ENCODE measurements at regions not wholly inside any gene's neighbourhood (a gene's known extent, or its start where the extent isn't known, plus 50 kb on each side); places are given as distances from the start of the nearest gene placed in this dataset.

GRCh38 chr3:147941969-147942368 lies 532.8 kb downstream of the ZIC1 start:
- no peak for DNase-seq

DNA sequence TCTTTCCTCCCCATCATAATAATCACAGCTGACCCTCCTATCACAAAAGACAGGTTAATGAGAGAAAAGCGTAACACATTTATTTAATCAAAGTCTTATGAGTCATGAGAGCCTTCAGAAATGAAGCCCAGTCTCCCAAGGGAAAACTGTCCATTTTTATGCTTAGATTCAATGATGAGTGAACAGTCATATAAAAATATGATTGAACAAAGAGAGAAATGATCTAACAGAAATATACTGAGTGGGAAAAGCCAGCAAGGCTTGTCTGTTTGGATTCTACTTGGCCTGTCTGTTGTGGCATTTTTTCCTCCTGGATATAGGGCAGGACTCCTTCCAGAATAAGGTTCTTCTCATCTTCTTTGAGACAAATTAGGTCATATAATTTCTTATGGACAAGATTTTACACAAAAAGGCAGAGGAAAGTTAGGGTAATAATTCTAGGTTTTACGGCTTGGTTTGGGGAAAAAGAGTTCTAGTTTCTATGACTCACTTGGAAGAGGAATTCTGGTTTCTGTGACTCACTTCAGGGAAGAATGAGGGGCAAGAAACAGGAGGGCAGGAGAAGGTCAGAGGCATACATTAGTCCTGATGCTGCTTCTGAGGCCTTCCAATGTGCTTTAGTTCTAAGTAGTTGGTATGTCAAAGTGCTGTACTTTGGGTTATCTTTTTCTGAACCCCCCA lies 534.2 kb downstream of the ZIC1 start:
- no peak for DNase-seq

DNA sequence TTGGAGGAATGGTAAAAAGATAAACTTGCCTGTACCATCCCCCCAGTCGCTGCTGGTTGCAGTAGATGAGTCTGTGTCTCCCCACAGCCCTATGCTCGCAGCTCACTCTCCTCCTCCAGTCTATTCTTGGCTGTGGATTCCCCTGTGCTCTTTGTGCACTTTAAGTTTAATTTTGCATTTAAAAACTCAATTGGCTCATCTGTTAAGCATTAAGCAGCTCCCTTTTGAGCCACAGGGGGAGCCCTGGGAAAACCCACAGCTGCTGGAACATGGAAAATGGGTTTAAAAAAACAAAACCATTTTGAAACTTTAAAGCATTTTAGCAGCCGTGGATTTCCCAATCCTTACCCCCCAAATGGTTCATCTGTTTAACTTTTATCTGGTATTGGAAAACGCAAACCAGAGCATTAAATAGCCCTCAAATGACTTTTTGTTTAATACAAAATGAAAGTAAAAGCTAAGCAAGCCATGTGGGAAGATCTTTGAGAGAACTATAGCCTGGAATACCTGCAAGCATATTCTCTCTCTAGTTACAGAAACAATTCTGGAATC lies 536.9 kb downstream of the ZIC1 start:
- no peak for DNase-seq

DNA sequence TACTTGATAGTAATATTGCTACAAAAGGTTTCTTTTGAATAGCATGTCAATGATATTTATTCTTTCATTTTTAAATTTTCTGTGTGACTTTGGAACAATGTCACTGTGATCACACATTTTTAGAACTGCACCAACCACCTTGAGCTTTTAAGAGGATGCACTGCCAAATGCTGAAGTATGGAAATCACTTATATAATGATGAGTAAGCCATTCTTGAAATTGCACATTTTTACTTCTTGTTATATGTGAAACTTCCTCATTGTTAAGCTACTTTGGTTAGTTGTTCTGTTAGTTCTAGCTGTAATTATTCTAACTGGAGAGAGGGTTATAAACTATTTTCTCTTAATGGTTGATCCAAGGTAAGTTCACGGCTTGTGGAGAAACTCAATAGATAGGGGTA lies 547.5 kb downstream of the ZIC1 start:
- no peak for DNase-seq

GRCh38 chr3:147958754-147959153 lies 549.6 kb downstream of the ZIC1 start:
- no peak for DNase-seq

DNA sequence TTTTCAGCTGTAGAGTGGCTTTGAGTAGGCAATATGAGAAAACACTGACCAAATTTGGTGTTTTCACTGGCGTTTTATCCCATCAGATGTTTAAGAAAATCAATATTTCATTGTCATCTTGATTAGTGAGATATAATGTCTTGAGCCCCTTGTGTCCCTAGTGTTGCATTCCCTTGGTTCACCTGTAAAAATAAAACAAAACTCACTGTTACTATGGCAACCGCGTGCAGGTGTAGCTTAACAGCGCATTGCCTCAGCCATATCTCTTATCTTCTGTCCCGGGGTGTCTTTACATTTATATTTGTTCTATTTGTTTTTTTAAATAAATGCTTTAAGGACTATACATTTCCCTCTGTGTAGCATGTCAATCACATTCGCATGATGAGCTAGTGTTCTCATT lies 551.6 kb downstream of the ZIC1 start:
- DNase-seq = no peak

- no peak for DNase-seq
These were observed 553.4 kb downstream of the ZIC1 start for GRCh38 chr3:147962408-147963164.

- no peak for DNase-seq
These were observed 554.5 kb downstream of the ZIC1 start for GRCh38 chr3:147963711-147964110.

GRCh38 chr3:147975165-147975564 lies 566.0 kb downstream of the ZIC1 start:
- DNase-seq = no peak

GRCh38 chr3:147977001-147977400 lies 567.8 kb downstream of the ZIC1 start:
- no peak for DNase-seq

GRCh38 chr3:147987549-147987948 lies 578.4 kb downstream of the ZIC1 start:
- DNase-seq = no peak

DNA sequence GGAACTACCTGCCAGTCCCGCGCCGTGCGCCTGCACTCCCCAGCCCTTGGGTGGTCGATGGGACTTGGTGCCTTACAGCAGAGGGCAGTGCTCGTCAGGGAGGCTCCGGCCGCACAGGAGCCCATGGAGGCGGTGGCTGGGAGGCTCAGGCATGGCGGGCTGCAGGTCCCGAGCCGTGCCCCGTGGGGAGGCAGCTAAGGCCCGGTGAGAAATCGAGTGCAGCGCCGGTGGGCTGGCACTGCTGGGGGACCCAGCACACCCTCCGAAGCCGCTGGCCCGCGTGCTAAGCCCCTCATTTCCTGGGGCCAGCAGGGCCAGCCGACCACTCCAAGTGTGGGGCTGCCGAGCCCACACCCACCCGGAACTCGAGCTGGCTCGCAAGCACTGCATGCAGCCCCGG lies 580.2 kb downstream of the ZIC1 start:
- DNase-seq = no peak

GRCh38 chr3:148002705-148003205 lies 593.6 kb downstream of the ZIC1 start:
- no peak for DNase-seq

GRCh38 chr3:148004331-148004730 lies 595.2 kb downstream of the ZIC1 start:
- DNase-seq = no peak

DNA sequence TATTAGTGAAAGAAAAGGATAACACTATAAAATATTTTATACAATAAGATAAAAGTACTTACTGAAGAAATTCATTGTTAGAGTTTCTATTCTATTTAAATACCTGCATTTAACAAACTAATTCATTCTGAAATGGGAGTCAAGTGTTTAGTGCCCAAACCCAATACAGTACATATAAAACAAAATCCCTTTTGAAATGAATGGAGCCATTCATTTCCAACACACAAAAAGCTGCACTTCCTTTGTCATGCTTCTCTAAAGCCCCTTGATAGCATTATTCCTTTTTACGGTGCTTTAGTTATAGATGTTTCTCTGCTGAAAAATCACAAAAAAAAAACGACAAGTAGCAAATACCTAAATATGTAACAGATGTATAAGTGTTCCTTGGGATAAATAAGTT lies 596.3 kb downstream of the ZIC1 start:
- DNase-seq = no peak

DNA sequence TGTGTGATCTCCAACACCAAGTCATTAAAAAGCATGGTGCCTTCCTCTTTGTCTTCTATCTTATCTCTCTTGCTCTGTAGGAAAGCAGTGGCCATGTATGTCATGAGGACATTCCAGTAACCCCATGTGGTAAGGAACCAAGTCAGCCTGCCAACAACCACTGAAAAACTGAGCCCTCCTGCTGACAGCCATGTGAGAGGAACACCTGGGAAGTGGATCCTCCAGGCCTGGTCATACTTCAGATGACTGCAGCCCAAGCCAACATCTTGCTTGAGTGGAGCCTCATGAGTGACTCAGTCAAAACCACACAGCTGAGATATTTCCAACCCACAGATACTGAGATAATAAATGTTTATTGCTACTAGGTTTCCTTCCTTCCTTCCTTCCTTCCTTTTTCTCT lies 597.3 kb downstream of the ZIC1 start:
- peak in 1 of 5 experiments; percentile 1 for DNase-seq

DNA sequence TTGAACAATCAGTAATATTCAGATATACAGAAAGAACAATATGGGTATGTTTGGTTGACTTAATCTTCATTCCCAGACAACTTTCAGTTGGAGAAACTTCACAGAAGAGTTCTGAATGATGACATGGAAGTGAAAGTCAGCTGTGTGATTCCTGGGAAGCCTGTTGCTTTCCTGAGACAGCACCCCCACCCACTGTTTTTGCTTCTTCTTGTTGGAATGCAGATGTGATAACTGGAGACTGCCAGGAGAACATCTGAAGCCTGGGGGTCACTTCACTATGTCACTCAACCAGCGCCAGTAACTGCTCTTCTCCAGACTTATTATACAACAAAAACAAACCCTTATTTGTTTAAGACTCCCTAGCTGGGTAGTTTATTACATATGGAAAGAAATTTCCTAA lies 599.4 kb downstream of the ZIC1 start:
- no peak for DNase-seq

DNA sequence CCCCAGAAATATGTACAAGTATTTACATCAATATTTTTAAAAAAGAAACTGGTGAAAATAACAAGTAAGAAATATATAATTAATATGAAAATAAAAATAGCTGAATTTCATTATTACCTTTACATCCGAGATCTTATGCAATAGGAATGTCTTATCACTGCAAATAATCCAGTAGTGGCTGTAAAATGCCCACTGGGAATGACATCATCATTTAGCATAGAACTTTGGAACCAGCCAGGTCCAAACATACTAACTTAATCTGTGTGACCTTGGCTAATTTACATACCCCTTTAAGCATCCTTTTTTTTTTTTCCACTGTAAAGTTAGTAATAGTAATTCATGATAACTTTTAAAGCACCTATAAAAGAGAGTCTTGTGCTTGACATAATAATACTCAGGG lies 611.7 kb downstream of the ZIC1 start:
- DNase-seq = no peak

DNA sequence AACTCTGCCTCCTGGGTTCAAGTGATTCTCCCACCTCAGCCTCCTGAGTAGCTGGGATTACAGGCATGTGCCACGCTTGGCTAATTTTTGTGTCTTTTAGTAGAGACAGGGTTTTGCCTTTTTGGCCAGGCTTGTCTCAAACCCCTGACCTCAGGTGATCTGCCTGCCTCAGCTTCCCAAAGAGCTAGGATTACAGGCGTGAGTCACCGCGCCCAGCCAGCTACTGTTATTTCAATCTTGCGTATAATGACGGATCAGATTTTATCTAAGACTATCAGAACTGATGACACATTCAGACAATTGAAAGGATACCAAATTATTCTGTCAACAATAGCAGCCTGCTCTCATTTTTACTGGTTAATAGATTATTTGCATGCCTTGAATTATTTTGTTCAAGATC lies 612.2 kb downstream of the ZIC1 start:
- DNase-seq = no peak

DNA sequence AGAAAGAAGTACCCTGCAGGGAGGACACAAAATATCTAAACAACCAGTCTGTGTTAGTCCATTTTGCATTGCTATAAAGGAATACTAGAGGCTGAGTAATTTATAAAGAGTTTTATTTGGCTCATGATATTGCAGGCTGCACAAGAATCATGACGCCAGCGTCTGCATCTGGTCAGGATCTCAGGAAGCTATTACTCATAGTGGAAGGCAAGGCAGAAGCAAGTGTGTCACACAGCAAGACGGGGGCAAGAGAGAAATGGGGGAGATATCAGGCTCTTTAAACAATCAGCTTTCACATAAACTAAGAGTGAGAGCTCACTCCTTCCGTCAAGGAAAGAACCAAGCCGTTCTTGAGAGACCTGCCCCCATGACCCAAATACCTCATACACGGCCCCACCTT lies 614.8 kb downstream of the ZIC1 start:
- peak in 1 of 5 experiments; percentile 12 for DNase-seq

- DNase-seq = no peak
These were observed 616.9 kb downstream of the ZIC1 start for GRCh38 chr3:148026009-148026588.

DNA sequence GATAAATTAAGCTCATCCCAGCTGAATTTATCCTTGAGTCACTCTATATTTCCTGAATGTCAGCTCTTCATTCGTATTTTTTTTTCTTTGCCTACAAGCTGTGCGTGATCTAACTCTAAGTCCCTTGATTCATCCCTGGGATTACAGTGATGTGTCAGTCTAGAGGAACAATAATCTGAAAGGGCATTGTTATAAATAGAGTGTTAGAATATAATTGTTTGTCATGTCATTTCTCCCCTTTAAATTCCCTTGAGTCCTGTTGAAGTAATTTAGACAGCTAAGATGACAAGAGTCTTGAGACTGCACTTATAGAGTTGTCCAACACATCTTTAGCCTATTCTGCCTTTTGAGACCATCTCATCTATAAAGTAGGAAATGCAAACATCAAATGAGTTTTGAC lies 621.8 kb downstream of the ZIC1 start:
- DNase-seq = no peak

- no peak for DNase-seq
These were observed 625.2 kb downstream of the ZIC1 start for GRCh38 chr3:148034353-148034752.
